GM18526 (cell line): ENCODE measurements at regions not wholly inside any gene's neighbourhood (a gene's known extent, or its start where the extent isn't known, plus 50 kb on each side); places are given as distances from the start of the nearest gene placed in this dataset.

Source experiments
- POLR2A ChIP-seq: IDR thresholded peaks from 3 replicates; pipeline ENCODE4 v1.6.1; 2011; ENCODE audit not compliant: insufficient read length; ENCODE audit errors: extremely low read depth

GRCh38 chr16:86378128-86378527 is 132.2 kb upstream of the FOXF1 start:
- TF ChIP-seq POLR2A = no peak

DNA sequence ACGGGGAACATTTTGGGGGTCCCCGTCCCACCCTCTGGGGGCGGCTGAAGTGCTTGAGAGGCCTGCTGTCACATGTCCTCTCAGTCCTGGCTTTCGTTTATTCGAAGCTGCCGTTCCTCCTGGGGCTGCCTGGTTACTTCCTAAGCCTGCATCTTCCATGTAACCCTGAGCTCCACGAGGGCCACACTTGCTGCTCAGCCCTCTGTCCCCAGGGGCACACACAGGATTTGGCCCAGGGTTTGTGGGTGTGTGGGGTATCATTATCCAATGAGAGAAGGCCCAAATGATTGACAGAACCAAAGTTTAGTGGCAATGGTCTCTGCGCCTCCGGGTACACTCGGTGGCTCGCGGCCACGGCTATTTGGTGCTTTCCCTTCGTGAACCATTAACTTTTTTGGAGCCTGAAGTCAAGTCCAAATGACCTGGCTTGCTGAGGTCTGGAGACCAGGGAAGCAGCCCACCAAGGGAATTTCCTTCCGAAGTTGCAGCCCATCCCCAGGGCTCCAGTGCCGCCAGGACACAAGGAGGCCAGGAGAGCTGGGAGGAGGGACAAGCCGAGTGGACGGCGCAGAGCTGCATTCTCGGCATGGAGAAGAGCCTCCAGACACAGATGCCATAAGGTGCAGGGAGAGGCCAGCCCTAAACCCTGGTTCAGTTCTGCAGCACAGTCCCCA is 131.4 kb upstream of the FOXF1 start:
- no peak for TF ChIP-seq POLR2A

DNA sequence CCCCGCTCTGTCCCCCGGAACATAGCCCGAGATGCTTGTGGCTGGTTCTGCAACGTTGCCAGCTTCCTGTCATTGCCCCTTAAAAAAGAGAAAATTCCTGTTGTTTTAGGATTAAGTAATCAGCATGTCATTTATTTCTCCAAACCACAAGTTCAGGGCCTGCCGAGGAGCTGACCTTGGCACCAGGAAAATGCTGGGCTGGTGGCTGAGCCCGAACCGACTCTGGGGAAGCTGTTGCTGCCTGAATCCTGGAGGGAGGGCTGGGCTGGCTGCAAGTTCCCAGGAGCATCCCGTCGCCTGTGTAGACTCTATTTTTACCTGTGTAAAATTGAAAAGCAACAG is 130.9 kb upstream of the FOXF1 start:
- no peak for TF ChIP-seq POLR2A

- no peak for TF ChIP-seq POLR2A
Observed at GRCh38 chr16:86380030-86380429, 130.3 kb upstream of the FOXF1 start.

DNA sequence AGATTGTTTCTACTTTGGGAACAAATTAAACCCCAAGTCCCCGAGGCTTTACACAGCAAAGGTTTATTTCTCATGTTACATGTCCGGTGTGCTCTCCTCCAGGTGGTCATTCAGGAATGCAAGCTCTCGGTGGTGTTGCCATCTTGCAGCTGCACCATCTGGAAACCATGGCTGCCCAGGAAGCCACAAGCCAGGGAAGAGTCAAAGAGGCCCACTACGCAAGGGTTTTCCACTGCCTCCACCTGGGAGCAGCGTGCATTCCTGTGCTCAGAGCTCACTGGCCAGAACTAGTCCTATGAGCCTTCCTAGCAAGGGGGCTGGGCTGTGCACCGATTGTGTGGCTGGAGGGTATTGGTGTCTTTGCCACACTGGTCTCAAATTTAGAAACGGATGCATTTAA is 128.8 kb upstream of the FOXF1 start:
- TF ChIP-seq POLR2A = no peak

DNA sequence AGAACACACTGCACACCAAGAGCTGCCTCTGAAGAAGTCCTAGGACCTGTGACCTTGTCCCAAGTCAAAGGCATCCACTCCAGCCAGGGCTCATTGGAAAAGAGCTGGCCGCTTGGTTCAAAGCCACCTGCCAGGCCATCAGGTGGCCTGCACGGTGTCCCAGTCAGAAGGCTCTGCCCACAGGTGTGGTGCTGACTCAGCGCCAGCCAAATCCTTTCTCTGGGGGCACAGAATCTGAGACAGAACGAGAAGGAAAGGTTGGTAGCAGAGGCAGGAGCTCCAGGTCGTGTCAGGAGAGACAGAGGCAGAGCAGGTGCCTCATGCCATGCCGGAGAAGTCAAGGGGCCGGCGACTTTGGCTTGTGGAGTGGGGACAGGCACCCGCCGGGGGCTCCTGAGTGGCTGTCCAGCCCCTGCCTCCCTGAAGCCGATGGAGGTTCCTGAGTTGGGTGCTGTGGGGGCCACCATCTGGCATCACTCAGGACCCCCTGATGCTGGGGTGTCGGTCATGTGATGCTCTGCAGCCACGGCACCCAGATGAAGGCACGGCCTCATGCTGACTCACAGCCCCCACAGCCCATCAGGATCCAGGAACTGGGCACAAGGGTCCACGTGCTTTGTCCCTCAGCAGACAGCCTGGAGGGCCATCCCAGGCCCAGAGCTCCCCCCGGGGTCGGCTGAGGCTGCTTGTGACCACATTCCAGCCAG is 128.1 kb upstream of the FOXF1 start:
- no peak for TF ChIP-seq POLR2A

- TF ChIP-seq POLR2A = no peak
Observed at GRCh38 chr16:86382774-86383407, 127.4 kb upstream of the FOXF1 start.

- TF ChIP-seq POLR2A = no peak
Observed at GRCh38 chr16:86383488-86384262, 126.7 kb upstream of the FOXF1 start.

DNA sequence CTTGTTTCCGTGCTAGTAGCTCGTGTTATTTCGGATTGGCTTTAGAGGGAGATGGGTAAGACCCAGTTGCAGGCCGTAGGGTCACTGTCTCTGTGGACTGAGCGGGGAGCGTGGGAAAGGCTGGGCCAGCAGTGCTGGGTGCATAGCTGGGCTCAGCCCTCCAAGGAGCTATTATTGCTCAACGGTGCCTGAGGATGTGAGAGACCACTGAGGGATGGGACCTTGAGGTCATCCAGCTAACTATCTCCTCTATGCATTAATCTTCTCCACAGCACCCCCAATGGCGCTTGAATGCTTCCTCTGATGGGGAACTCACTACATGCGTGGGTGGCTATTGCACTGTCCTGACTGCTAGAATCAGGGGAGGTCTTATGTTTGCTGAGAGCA is 126.1 kb upstream of the FOXF1 start:
- no peak for TF ChIP-seq POLR2A

DNA sequence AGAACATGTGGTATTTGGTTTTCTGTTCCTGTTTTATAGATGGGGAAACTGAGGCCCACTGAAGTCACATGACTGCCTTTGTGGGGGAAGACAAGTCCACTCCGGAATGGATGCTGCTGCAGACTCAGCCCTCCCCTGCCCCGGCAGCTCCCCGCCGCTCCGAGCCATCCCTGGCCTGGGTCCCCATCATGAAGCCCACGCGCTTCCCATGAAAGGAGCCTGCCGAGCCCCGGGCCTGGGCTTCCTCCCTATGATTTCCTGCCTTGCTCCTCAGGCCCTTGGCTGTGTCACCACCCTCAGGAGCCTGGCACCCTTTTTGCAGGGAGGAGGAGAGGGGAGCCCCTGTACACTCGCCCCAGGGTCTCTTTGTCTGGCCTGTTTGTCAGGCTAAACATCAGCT is 125.3 kb upstream of the FOXF1 start:
- no peak for TF ChIP-seq POLR2A

- TF ChIP-seq POLR2A = no peak
Observed at GRCh38 chr16:86387468-86388440, 122.6 kb upstream of the FOXF1 start.

GRCh38 chr16:86388976-86389375 is 121.4 kb upstream of the FOXF1 start:
- no peak for TF ChIP-seq POLR2A

DNA sequence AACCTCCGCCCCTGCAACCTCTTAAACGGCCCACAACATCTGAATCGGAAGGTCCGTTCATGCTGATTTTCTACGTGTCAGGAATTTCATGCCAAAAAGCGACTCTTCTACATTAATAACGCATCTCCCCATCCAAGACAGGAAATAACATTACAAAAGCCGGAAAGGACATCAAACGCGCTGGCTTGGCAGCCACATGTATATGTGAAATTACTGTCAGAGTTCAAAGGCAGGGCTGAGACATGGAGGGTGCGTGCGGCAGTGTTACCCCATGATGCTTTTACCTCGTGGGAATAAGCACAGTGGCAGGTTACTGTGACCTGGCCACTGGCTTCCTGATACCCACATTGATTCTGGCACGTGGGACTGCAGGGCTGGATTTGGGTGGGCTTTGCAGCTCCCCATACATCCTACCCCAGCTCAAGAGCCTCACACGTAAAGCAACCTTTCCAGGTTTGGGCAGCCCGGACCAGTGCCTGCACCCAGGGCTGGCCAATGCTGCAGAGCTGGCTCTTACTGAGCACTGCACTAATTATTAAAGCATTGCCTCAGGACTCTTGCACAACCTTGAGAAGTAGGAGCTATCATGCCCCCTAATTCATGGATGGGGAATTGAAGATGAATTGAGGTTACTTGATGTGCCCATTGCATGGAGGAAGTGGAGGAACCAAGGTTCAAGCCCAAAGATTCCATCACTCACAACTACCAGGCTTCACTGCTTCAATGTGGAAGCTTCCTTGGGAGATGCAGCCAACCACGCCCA is 120.6 kb upstream of the FOXF1 start:
- no peak for TF ChIP-seq POLR2A

GRCh38 chr16:86390335-86390734 is 120.0 kb upstream of the FOXF1 start:
- no peak for TF ChIP-seq POLR2A
